ENCODE measurements at regions not wholly inside any gene's neighbourhood (a gene's known extent, or its start where the extent isn't known, plus 50 kb on each side); places are given as distances from the start of the nearest gene placed in this dataset.

DNA sequence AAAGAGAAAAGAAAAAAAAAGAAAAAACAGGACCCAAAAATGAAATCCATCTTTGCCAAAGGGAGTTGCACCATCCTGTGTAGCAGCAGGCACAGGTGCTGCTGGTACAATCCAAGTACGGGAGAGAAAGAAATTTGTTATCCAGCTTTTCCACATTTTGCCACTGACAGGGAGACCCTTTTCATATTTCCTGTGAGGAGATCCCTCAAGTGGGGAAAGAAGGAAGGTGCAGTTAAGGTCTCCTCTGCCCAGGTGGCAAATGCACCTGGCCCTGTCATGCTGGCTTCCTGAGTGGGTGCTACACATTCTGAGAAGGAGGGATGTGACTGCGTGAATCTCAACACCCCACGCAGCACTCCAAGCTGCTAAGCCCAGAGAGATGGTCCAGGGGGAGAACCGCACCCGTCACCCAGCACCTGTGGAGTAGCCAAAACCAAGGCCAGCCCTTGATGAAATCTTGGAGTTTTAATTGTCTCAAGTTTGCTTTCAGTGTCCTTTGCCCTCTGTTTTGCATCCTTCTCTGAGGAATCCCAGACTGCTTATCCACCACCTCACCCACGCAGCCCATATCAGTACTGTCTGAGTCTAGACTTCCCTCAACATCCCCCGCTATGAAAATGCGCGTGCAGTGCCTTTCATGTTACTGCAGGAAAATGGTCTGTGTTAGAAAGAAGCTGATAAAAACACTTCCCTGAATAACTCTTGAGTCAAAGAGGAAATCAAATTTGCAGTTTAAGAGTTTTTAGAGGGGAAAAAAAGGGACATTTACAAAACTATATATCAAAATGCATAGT is 141.9 kb upstream of the THBS1 start:
- H3K27ac ChIP-seq = no peak overlapping the region
- TF ChIP-seq, protein P1, sequence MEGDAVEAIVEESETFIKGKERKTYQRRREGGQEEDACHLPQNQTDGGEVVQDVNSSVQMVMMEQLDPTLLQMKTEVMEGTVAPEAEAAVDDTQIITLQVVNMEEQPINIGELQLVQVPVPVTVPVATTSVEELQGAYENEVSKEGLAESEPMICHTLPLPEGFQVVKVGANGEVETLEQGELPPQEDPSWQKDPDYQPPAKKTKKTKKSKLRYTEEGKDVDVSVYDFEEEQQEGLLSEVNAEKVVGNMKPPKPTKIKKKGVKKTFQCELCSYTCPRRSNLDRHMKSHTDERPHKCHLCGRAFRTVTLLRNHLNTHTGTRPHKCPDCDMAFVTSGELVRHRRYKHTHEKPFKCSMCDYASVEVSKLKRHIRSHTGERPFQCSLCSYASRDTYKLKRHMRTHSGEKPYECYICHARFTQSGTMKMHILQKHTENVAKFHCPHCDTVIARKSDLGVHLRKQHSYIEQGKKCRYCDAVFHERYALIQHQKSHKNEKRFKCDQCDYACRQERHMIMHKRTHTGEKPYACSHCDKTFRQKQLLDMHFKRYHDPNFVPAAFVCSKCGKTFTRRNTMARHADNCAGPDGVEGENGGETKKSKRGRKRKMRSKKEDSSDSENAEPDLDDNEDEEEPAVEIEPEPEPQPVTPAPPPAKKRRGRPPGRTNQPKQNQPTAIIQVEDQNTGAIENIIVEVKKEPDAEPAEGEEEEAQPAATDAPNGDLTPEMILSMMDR (conservative IDR thresholded peaks at IDR 0.05; ENCODE audit: low read depth) = no peak
- ChIA-PET CTCF (interaction anchor here (0.6 to 1.1 kb wide), 5 partner anchors 12 to 267 kb away, joined by 3 to 5 read pairs (median 3); no protein-coding TSS in a partner anchor), POLR2A (ENCODE audit: low non-redundant PET) (no interaction called here)
- peak; percentile 36 for DNase-seq (ENCODE audit: low spot score)

DNA sequence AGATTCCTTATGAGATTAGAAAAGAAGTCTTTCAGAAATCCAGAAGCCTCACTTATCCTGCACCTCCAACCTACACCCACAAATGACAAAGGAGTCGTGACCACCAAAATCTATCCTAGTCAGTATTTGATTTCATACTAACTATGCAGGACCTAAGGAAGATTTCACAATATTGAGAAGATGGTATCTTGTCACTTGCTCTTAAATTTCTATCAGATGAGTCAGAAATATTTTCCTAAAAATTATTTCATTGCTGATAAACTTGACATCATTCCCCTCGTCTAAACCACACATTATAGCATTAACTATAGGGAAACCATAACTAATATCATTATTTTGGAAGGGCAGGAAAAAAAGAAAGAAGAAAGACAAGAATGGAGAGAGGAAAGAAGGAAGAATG is 138.0 kb upstream of the THBS1 start:
- H3K27ac ChIP-seq = no peak overlapping the region
- TF ChIP-seq, protein P1 (conservative IDR thresholded peaks at IDR 0.05; ENCODE audit: low read depth) = no peak
- ChIA-PET CTCF (no interaction called here), POLR2A (ENCODE audit: low non-redundant PET) (no interaction called here)
- no peak for DNase-seq (ENCODE audit: low spot score)

DNA sequence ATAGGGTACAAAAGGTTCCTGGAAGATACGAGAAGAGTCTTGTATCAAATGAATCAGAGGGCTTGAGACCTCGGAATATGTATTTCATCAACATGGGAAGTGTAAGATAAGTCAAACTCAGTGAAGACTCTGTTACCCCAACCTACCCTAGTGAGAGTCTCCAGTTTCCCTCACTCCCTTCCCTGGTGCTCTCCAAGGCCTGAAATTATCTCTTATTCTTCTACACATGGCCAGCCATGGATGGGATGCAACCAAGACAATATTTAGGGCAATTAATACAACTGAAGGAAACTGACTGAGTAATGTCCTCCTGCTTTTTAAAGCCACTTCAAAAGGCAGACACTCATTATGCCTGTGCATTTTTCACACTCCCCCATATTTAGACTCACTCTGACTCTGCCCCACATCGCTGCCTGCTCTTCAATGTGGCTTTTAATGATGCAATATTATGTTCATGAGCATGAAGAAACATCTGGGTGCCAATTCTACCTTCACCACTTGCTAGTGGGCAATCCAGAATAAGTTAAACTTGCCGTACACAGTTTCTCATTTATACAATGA is 137.1 kb upstream of the THBS1 start:
- TF ChIP-seq, protein P1 (conservative IDR thresholded peaks at IDR 0.05; ENCODE audit: low read depth) = no peak
- DNase-seq (ENCODE audit: low spot score) = no peak
- POLR2A ChIA-PET (ENCODE audit: low non-redundant PET) = no interaction called here
- CTCF ChIA-PET = no interaction called here
- no peak overlapping the region for H3K27ac ChIP-seq

DNA sequence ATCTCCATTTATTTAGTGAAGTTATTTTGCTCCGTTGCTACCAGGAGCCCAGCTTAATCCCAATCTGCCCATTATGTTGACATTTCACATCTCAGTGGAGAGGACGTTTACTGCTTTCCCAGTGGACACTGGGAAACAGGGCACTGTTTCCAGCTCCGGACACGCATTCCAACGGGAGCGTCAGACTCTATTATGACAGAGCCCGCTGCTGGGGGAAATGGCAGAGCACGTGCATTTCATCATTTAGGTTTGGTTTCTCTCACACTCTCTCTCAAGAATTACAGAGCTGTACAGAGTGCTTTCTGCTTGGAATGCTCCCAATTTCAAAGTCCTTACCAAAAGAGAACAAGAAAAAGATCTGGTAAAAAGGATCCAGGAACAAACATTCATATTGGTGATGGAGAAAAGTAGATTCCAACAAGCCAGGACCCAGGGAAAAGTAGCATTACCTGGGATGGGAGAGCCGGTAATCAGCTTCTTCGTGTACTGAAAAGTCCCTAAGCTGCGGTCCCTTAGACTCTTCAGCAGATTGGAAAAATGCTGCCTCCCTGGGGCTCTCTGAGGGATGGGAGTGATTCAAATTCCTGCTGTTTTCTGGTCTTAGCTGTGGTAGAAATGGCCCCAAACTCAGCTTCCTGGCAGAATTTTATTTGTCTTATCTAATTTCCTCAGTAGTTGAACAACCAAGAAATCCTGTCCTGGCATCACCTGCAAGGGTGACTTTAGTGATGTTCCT is 136.0 kb upstream of the THBS1 start:
- no peak overlapping the region for H3K27ac ChIP-seq
- TF ChIP-seq, protein P1 (conservative IDR thresholded peaks at IDR 0.05; ENCODE audit: low read depth) = no peak
- DNase-seq (ENCODE audit: low spot score) = no peak
- ChIA-PET POLR2A (ENCODE audit: low non-redundant PET) (no interaction called here), CTCF (no interaction called here)

DNA sequence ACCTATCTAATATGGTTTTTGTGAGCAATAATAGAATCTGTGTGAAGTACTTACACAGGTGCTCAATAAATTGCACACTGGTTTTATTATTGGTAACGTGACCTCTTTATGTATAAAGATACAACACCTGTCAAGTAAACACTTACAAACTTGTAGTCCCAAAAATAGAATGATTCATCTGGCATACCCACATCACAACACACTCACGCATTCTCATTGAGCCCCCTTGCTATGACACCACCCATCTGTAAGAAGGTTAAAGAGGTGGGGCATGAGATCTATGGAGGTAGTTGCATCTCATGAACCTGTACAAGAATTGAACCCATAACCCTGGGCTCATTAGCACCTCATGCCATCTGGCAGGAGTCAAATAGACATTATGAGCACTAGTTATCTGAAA is 134.9 kb upstream of the THBS1 start:
- DNase-seq (ENCODE audit: low spot score) = no peak
- TF ChIP-seq, protein P1 (conservative IDR thresholded peaks at IDR 0.05; ENCODE audit: low read depth) = no peak
- POLR2A ChIA-PET (ENCODE audit: low non-redundant PET) = no interaction called here
- H3K27ac ChIP-seq = no peak overlapping the region
- CTCF ChIA-PET = no interaction called here

DNA sequence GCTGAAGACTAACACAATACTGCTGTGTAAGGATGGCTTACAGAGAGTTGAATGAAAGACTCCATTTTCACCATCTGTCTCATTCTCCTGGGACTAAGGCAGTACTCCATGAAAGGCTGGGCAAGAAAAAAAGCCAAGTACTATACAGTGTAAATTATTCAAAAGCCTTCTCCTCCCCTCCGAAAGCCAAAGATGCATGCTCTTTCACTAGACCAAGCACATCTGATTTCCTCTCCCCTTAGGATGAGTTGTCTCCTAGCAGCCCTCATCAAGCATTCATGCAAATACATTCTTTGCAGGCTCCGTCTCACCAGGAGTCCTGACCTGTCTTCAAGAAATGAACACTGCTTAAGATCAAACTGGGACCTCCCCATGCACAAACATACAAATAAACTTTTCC is 133.5 kb upstream of the THBS1 start:
- CTCF ChIA-PET = interaction anchor here (0.6 kb wide), 1 partner anchor 176 kb away, joined by 3 read pairs; no protein-coding TSS in a partner anchor

More for the DNA sequence above, 133.5 kb upstream of the THBS1 start:
- TF ChIP-seq, protein P1 (conservative IDR thresholded peaks at IDR 0.05; ENCODE audit: low read depth) = no peak
- no peak overlapping the region for H3K27ac ChIP-seq
- DNase-seq (ENCODE audit: low spot score) = no peak
- POLR2A ChIA-PET (ENCODE audit: low non-redundant PET) = no interaction called here

Measured in RWPE1 (cell line).